Right ventricle myocardium superior (tissue), 1 donor: ENCODE measurements at regions not wholly inside any gene's neighbourhood (a gene's known extent, or its start where the extent isn't known, plus 50 kb on each side); places are given as distances from the start of the nearest gene placed in this dataset.

Experiments
- ATAC-seq: fragments of 200-7000 bp; cut with Tn5 transposase; one replicate; pipeline ENCODE4 v1.9.1; 2020; ENCODE audit warnings: mild to moderate bottlenecking; ENCODE audit not compliant: poor library complexity
- DNase-seq: peaks from one replicate; pipeline ENCODE4 v3.0.0-alpha.2; 2020
- intact Hi-C: fragments of 100-400 bp; cut with DNase I; formaldehyde crosslinking; loops from one replicate; pipeline ENCODE4 v1.11.2; 2022
- donor health status: DM: no; HTN: yes; CAD: no; lungs with severe emphysema.

GRCh38 chr7:16200591-16200990 lies 220.7 kb downstream of the CRPPA start:
- intact Hi-C loops = no loop called here
- ATAC-seq = no peak

GRCh38 chr7:16193631-16194030 lies 227.7 kb downstream of the CRPPA start:
- no peak for ATAC-seq
- no peak for DNase-seq
- intact Hi-C loops = no loop called here

More at GRCh38 chr7:16200591-16200990, 220.7 kb downstream of the CRPPA start:
- DNase-seq = no peak

- DNase-seq = no peak
- ATAC-seq = no peak
- intact Hi-C loops = no loop called here
These were observed 232.2 kb downstream of the CRPPA start for GRCh38 chr7:16189026-16189715.

GRCh38 chr7:16187131-16187530 lies 234.2 kb downstream of the CRPPA start:
- intact Hi-C loops = no loop called here
- DNase-seq (no peak), ATAC-seq (no peak)

- DNase-seq (no peak), ATAC-seq (no peak)
- intact Hi-C loops = no loop called here
These were observed 242.8 kb downstream of the CRPPA start for GRCh38 chr7:16178585-16178984.

- intact Hi-C loops = no loop called here
- DNase-seq (no peak), ATAC-seq (no peak)
These were observed 243.2 kb downstream of the CRPPA start for GRCh38 chr7:16178092-16178491.

GRCh38 chr7:16174253-16174652 lies 247.1 kb downstream of the CRPPA start:
- intact Hi-C loops = no loop called here
- DNase-seq (no peak), ATAC-seq (no peak)

- no peak for DNase-seq
- ATAC-seq = no peak
- intact Hi-C loops = no loop called here
These were observed 249.0 kb downstream of the CRPPA start for GRCh38 chr7:16172366-16172765.

- intact Hi-C loops = no loop called here
- no peak for ATAC-seq
These were observed 249.4 kb downstream of the CRPPA start for GRCh38 chr7:16171928-16172327.

GRCh38 chr7:16170671-16171070 lies 250.7 kb downstream of the CRPPA start:
- ATAC-seq (no peak), DNase-seq (no peak)
- intact Hi-C loops = no loop called here

More at GRCh38 chr7:16171928-16172327, 249.4 kb downstream of the CRPPA start:
- DNase-seq = no peak

GRCh38 chr7:16169537-16169936 lies 251.8 kb downstream of the CRPPA start:
- intact Hi-C loops = no loop called here
- ATAC-seq (no peak), DNase-seq (no peak)

- no peak for ATAC-seq
- DNase-seq = no peak
- intact Hi-C loops = no loop called here
These were observed 253.8 kb downstream of the CRPPA start for GRCh38 chr7:16167526-16167925.

- no peak for ATAC-seq
- intact Hi-C loops = no loop called here
- no peak for DNase-seq
These were observed 277.0 kb downstream of the CRPPA start for GRCh38 chr7:16144361-16144760.

GRCh38 chr7:16137944-16138343 lies 283.4 kb downstream of the CRPPA start:
- ATAC-seq (no peak), DNase-seq (no peak)
- intact Hi-C loops = no loop called here

GRCh38 chr7:16136896-16137295 lies 284.4 kb downstream of the CRPPA start:
- intact Hi-C loops = no loop called here
- DNase-seq (no peak), ATAC-seq (no peak)

- intact Hi-C loops = no loop called here
- ATAC-seq (no peak), DNase-seq (no peak)
These were observed 285.7 kb downstream of the CRPPA start for GRCh38 chr7:16135658-16136057.

GRCh38 chr7:16130111-16131110 lies 290.9 kb downstream of the CRPPA start:
- intact Hi-C loops = no loop called here
- no peak for DNase-seq
- ATAC-seq = peak; percentile 80

- intact Hi-C loops = no loop called here
- DNase-seq = no peak
- ATAC-seq = no peak
These were observed 291.8 kb downstream of the CRPPA start for GRCh38 chr7:16129431-16130110.

- no peak for ATAC-seq
- DNase-seq = no peak
- intact Hi-C loops = no loop called here
These were observed 298.1 kb downstream of the CRPPA start for GRCh38 chr7:16123117-16123770.
